GM12864 (cell line): ENCODE measurements at regions not wholly inside any gene's neighbourhood (a gene's known extent, or its start where the extent isn't known, plus 50 kb on each side); places are given as distances from the start of the nearest gene placed in this dataset.
"Not testable (repeated sequence)": the region's sequence is repeated elsewhere in the genome, so short reads cannot be mapped to it uniquely, and the experiment has no call there.

Experiments used
- DNase-seq: peaks from one replicate; pipeline ENCODE4 v3.0.0-alpha.2; 2011; ENCODE audit warnings: low read depth
- H3K4me3 ChIP-seq: 2 replicates; pipeline ENCODE4 v1.5.1; 2011; ENCODE audit warnings: mild to moderate bottlenecking, low read depth, low read length, control low read depth
- CTCF ChIP-seq: IDR thresholded peaks from 2 replicates; pipeline ENCODE4 v1.5.1; 2011; ENCODE audit warnings: low read depth, mild to moderate bottlenecking, moderate library complexity, low read length, control low read depth, inconsistent platforms; ENCODE audit errors: missing control alignments

GRCh38 chr15:79617071-79617470, 184.9 kb downstream of the MINAR1 start:
- TF ChIP-seq CTCF: no peak
- no peak for DNase-seq
- H3K4me3 ChIP-seq: no peak overlapping the region

- no peak for DNase-seq
- no peak for TF ChIP-seq CTCF
- no peak overlapping the region for H3K4me3 ChIP-seq
Measured at GRCh38 chr15:79620112-79620857, 188.1 kb downstream of the MINAR1 start.

GRCh38 chr15:79621805-79622204, 189.7 kb downstream of the MINAR1 start:
- H3K4me3 ChIP-seq, DNase-seq: not testable (repeated sequence)

GRCh38 chr15:79623488-79623887, 191.4 kb downstream of the MINAR1 start:
- DNase-seq: no peak
- no peak overlapping the region for H3K4me3 ChIP-seq
- TF ChIP-seq CTCF: no peak

- no peak for DNase-seq
- TF ChIP-seq CTCF: no peak
- H3K4me3 ChIP-seq: no peak overlapping the region
Measured at GRCh38 chr15:79629687-79630086, 197.6 kb downstream of the MINAR1 start.

GRCh38 chr15:79632457-79632856, 200.3 kb downstream of the MINAR1 start:
- H3K4me3 ChIP-seq: no peak overlapping the region
- no peak for DNase-seq
- TF ChIP-seq CTCF: no peak

- no peak for TF ChIP-seq CTCF
- DNase-seq: no peak
- H3K4me3 ChIP-seq: no peak overlapping the region
Measured at GRCh38 chr15:79635149-79635771, 203.1 kb downstream of the MINAR1 start.
